HuH-7.5 (cell line): ENCODE measurements at regions not wholly inside any gene's neighbourhood (a gene's known extent, or its start where the extent isn't known, plus 50 kb on each side); places are given as distances from the start of the nearest gene placed in this dataset.

Experiments used
- DNase-seq: peaks from one replicate; pipeline ENCODE4 v3.0.0; 2011; ENCODE audit warnings: low spot score

- no peak for DNase-seq
Measured at GRCh38 chr2:134173338-134174016, 80.4 kb upstream of the MGAT5 start.

- DNase-seq = no peak
Measured at GRCh38 chr2:134174711-134175110, 79.2 kb upstream of the MGAT5 start.

- DNase-seq = no peak
Measured at GRCh38 chr2:134175834-134176233, 78.0 kb upstream of the MGAT5 start.

GRCh38 chr2:134177351-134177931, 76.4 kb upstream of the MGAT5 start:
- no peak for DNase-seq

GRCh38 chr2:134178138-134178877, 75.6 kb upstream of the MGAT5 start:
- no peak for DNase-seq

GRCh38 chr2:134181219-134181618, 72.7 kb upstream of the MGAT5 start:
- no peak for DNase-seq

GRCh38 chr2:134183679-134184078, 70.2 kb upstream of the MGAT5 start:
- DNase-seq = no peak

GRCh38 chr2:134185639-134186038, 68.2 kb upstream of the MGAT5 start:
- DNase-seq = no peak

- DNase-seq = no peak
Measured at GRCh38 chr2:134189009-134189720, 64.7 kb upstream of the MGAT5 start.

- DNase-seq = no peak
Measured at GRCh38 chr2:134190062-134190806, 63.6 kb upstream of the MGAT5 start.

GRCh38 chr2:134190807-134191203, 63.1 kb upstream of the MGAT5 start:
- DNase-seq = no peak

- no peak for DNase-seq
Measured at GRCh38 chr2:134191835-134192234, 62.0 kb upstream of the MGAT5 start.

- DNase-seq = no peak
Measured at GRCh38 chr2:134193006-134193405, 60.9 kb upstream of the MGAT5 start.

GRCh38 chr2:134194519-134194918, 59.4 kb upstream of the MGAT5 start:
- no peak for DNase-seq

- DNase-seq = no peak
Measured at GRCh38 chr2:134195341-134195740, 58.5 kb upstream of the MGAT5 start.

GRCh38 chr2:134197445-134197844, 56.4 kb upstream of the MGAT5 start:
- DNase-seq = no peak

GRCh38 chr2:134198006-134198634, 55.8 kb upstream of the MGAT5 start:
- DNase-seq = no peak

- no peak for DNase-seq
Measured at GRCh38 chr2:134199123-134199522, 54.7 kb upstream of the MGAT5 start.

- no peak for DNase-seq
Measured at GRCh38 chr2:134200036-134200618, 53.7 kb upstream of the MGAT5 start.

- no peak for DNase-seq
Measured at GRCh38 chr2:134201533-134201932, 52.3 kb upstream of the MGAT5 start.

GRCh38 chr2:134202371-134202770, 51.5 kb upstream of the MGAT5 start:
- DNase-seq = no peak
